ENCODE measurements at regions not wholly inside any gene's neighbourhood (a gene's known extent, or its start where the extent isn't known, plus 50 kb on each side); places are given as distances from the start of the nearest gene placed in this dataset.

- H3K36me3 ChIP-seq (ENCODE audit: control insufficient read depth, insufficient read depth, low read length), result no peaks in the 10 kb centered on the region
- H3K9me3 ChIP-seq (ENCODE audit: control insufficient read depth, low read length), result no peaks in the 10 kb centered on the region
- no peak overlapping the region for H3K4me3 ChIP-seq (ENCODE audit: extremely low read depth, insufficient read depth, low read length, poor library complexity, severe bottlenecking)
- 74 to 83% methylated on average over 2 of the region's 3 CpGs for WGBS, 2 experiments (ENCODE audit: insufficient coverage in 2 of 2)
- no peak overlapping the region for H3K27ac ChIP-seq (ENCODE audit: low read depth, low read length, severe bottlenecking)
- H3K4me1 ChIP-seq (ENCODE audit: control insufficient read depth, insufficient read depth, low read length, poor library complexity, severe bottlenecking), result no peaks in the 10 kb centered on the region
Observed at GRCh38 chr9:109728686-109729300, 51.2 kb upstream of the PALM2AKAP2 start.

GRCh38 chr9:109729513-109729912 lies 50.5 kb upstream of the PALM2AKAP2 start:
- no peaks in the 10 kb centered on the region for H3K4me1 ChIP-seq (ENCODE audit: control insufficient read depth, insufficient read depth, low read length, poor library complexity, severe bottlenecking)
- H3K4me3 ChIP-seq (ENCODE audit: extremely low read depth, insufficient read depth, low read length, poor library complexity, severe bottlenecking), result no peak overlapping the region
- H3K9me3 ChIP-seq (ENCODE audit: control insufficient read depth, low read length), result no peaks in the 10 kb centered on the region
- no peak overlapping the region for H3K27ac ChIP-seq (ENCODE audit: low read depth, low read length, severe bottlenecking)
- WGBS, 2 experiments (ENCODE audit: insufficient coverage in 2 of 2), result 91 to 100% methylated on average over 1 to 2 of the region's 2 CpGs
- H3K36me3 ChIP-seq (ENCODE audit: control insufficient read depth, insufficient read depth, low read length), result no peaks in the 10 kb centered on the region

All from mesodermal cell (in vitro differentiated cells).